Choroid plexus epithelial cell (primary cell): ENCODE measurements at regions not wholly inside any gene's neighbourhood (a gene's known extent, or its start where the extent isn't known, plus 50 kb on each side); places are given as distances from the start of the nearest gene placed in this dataset.

Source experiments
- DNase-seq: peaks from one replicate; pipeline ENCODE4 v3.0.0-alpha.2; 2010; ENCODE audit warnings: low read depth
- H3K4me3 ChIP-seq: 2 replicates; pipeline ENCODE4 v1.5.1; 2011; ENCODE audit warnings: low read depth, mild to moderate bottlenecking, control low read depth, low read length, moderate library complexity
- CTCF ChIP-seq: conservative IDR thresholded peaks from 2 replicates; pipeline ENCODE4 v1.5.1; 2011; ENCODE audit warnings: low read depth, mild to moderate bottlenecking, control low read depth, inconsistent platforms, low read length, moderate library complexity

- TF ChIP-seq CTCF = peak; percentile 71
- H3K4me3 ChIP-seq = no peak overlapping the region
- peak; percentile 65 for DNase-seq
Observed at GRCh38 chr4:79042079-79042674, 102.9 kb upstream of the PAQR3 start.

- H3K4me3 ChIP-seq = no peak overlapping the region
- no peak for DNase-seq
- TF ChIP-seq CTCF = no peak
Observed at GRCh38 chr4:79034544-79034943, 95.3 kb upstream of the PAQR3 start.

GRCh38 chr4:79030973-79031372, 91.7 kb upstream of the PAQR3 start:
- DNase-seq = no peak
- TF ChIP-seq CTCF = no peak
- H3K4me3 ChIP-seq = no peak overlapping the region

- H3K4me3 ChIP-seq = no peak overlapping the region
- no peak for DNase-seq
- no peak for TF ChIP-seq CTCF
Observed at GRCh38 chr4:79027656-79028055, 88.4 kb upstream of the PAQR3 start.

GRCh38 chr4:79025170-79025569, 85.9 kb upstream of the PAQR3 start:
- TF ChIP-seq CTCF = no peak
- no peak overlapping the region for H3K4me3 ChIP-seq
- DNase-seq = no peak

GRCh38 chr4:79023799-79024770, 84.8 kb upstream of the PAQR3 start:
- DNase-seq = no peak
- TF ChIP-seq CTCF = no peak
- H3K4me3 ChIP-seq = no peak overlapping the region

- no peak for TF ChIP-seq CTCF
- H3K4me3 ChIP-seq = no peak overlapping the region
- no peak for DNase-seq
Observed at GRCh38 chr4:79022529-79022928, 83.3 kb upstream of the PAQR3 start.
